Astrocyte of the cerebellum (primary cell): ENCODE measurements at regions not wholly inside any gene's neighbourhood (a gene's known extent, or its start where the extent isn't known, plus 50 kb on each side); places are given as distances from the start of the nearest gene placed in this dataset.
"Not testable (repeated sequence)": the region's sequence is repeated elsewhere in the genome, so short reads cannot be mapped to it uniquely, and the experiment has no call there.

Experiments
- DNase-seq: peaks from one replicate; pipeline ENCODE4 v3.0.0-alpha.2; 2011; ENCODE audit warnings: low read depth
- H3K4me3 ChIP-seq: 2 replicates; pipeline ENCODE4 v1.5.1; 2011; ENCODE audit warnings: mild to moderate bottlenecking, low read depth, low read length, moderate library complexity
- CTCF ChIP-seq: IDR thresholded peaks from 2 replicates; pipeline ENCODE4 v1.5.1; 2012; ENCODE audit warnings: low read length, low read depth, moderate library complexity, mild to moderate bottlenecking; ENCODE audit errors: missing control alignments
- in situ Hi-C: cut with HindIII; loops from 2 replicates; pipeline ENCODE4 v1.10.0; 2017; ENCODE audit warnings: low sequenced_read_pairs

DNA sequence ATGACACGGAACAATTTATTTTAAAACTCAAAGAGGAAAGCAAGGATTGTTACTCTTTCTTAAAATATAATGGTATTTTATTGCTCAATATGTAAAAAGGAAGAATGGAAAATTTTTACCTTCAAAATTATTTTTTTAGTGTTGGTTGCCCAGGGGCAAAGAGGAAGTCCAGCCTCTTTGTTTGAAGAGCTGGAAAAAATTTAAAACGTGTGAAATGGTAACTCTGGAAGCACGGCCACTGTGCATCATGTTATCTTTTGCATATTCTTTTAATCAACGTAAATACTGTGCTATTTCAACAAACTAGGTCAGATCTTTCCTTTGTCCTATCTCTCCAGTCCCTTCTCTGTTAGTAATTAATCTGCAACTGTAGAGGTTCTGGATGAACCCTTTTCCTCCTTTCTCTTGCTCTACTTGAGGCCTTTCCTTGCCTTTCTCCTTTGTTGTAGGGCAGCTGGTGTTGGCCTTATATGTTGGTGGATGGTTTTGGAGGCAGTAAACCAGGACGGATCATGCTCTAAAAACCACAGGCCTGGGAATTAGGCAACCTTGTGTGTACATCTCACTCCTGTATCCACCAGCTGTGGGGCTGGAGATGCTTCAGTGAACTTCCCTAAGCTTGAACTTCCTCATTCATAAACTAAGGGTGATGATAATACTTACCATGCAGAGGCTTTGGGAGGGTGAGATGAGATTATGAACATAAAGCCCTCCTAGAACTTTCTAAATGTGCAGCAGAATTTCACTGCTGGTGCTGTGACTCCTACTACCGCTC lies 143.3 kb downstream of the PRL start:
- no peak for TF ChIP-seq CTCF
- H3K4me3 ChIP-seq = no peak overlapping the region
- no peak for DNase-seq
- in situ Hi-C loops = no loop called here

- no peak for DNase-seq
- in situ Hi-C loops = no loop called here
- no peak for TF ChIP-seq CTCF
- no peak overlapping the region for H3K4me3 ChIP-seq
These were observed 141.3 kb downstream of the PRL start for GRCh38 chr6:22155551-22155950.

GRCh38 chr6:22157233-22157632 lies 139.6 kb downstream of the PRL start:
- no peak for TF ChIP-seq CTCF
- in situ Hi-C loops = no loop called here
- no peak for DNase-seq
- H3K4me3 ChIP-seq = no peak overlapping the region

- no peak for TF ChIP-seq CTCF
- DNase-seq = no peak
- in situ Hi-C loops = no loop called here
- no peak overlapping the region for H3K4me3 ChIP-seq
These were observed 132.6 kb downstream of the PRL start for GRCh38 chr6:22164236-22164635.

DNA sequence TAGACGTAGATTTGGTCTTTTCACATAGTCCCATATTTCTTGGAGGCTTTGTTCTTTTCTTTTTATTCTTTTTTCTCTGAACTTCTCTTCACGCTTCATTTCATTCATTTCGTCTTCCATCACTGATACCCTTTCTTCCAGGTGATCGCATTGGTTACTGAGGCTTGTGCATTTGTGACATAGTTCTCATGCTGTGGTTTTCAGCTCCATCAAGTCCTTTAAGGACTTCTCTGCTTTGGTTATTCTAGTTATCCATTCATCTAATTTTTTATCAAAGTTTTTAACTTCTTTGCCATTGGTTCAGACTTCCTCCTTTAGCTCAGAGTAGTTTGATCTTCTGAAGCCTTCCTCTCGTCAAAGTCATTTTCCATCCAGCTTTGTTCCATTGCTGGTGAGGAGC lies 125.8 kb downstream of the PRL start:
- DNase-seq, H3K4me3 ChIP-seq, in situ Hi-C loops: not testable (repeated sequence)

DNA sequence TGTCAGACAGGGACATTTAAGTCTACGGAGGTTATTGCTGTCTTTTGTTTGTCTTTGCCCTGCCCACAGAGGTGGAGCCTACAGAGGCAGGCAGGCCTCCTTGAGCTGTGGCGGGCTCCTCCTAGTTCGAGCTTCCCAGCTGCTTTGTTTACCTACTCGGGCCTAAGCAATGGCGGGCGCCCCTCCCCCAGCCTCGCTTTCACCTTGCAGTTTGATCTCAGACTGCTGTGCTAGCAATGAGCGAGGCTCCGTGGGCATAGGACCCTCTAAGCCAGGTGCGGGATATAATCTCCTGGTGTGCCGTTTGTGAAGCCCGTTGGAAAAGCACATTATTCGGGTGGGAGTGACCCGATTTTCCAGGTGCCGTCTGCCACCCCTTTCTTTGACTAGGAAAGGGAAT lies 125.0 kb downstream of the PRL start:
- DNase-seq, in situ Hi-C loops, H3K4me3 ChIP-seq: not testable (repeated sequence)

DNA sequence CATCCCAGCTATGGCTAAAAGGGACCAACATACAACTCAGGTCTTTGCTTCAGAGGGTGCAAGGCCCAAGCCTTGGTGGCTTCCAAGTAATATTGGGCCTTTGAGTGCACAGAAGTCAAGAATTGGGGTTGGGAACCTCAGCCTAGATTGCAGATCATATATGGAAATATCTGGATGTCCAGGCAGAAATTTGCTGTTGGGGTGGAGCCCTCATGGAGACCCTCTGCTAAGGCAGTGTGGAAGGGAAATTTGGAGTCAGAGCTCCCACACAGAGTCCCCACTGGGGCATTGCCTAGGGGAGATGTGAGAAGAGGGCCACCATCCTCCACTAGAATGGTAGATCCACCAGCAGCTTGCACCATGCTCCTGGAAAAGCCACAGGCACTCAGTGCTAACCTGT lies 123.5 kb downstream of the PRL start:
- H3K4me3 ChIP-seq = no peak overlapping the region
- in situ Hi-C loops = no loop called here
- DNase-seq = no peak
- no peak for TF ChIP-seq CTCF

GRCh38 chr6:22180250-22180649 lies 116.6 kb downstream of the PRL start:
- in situ Hi-C loops, DNase-seq, H3K4me3 ChIP-seq: not testable (repeated sequence)
